ENCODE measurements at regions not wholly inside any gene's neighbourhood (a gene's known extent, or its start where the extent isn't known, plus 50 kb on each side); places are given as distances from the start of the nearest gene placed in this dataset.

GRCh38 chr2:238688193-238689153, 159.4 kb upstream of the TWIST2 start:
- no peak overlapping the region for H3K4me3 ChIP-seq (ENCODE audit: low read depth, low read length)
- DNase-seq (ENCODE audit: low read depth), result no peak
- TF ChIP-seq CTCF (conservative IDR thresholded peaks at IDR 0.05; ENCODE audit: low read depth, low read length), result no peak

GRCh38 chr2:238689331-238689730, 158.6 kb upstream of the TWIST2 start:
- TF ChIP-seq CTCF (conservative IDR thresholded peaks at IDR 0.05; ENCODE audit: low read depth, low read length), result no peak
- H3K4me3 ChIP-seq (ENCODE audit: low read depth, low read length), result no peak overlapping the region
- no peak for DNase-seq (ENCODE audit: low read depth)

GRCh38 chr2:238689871-238690389, 158.0 kb upstream of the TWIST2 start:
- no peak overlapping the region for H3K4me3 ChIP-seq (ENCODE audit: low read depth, low read length)

GRCh38 chr2:238690511-238690910, 157.4 kb upstream of the TWIST2 start:
- no peak overlapping the region for H3K4me3 ChIP-seq (ENCODE audit: low read depth, low read length)
- DNase-seq (ENCODE audit: low read depth), result no peak
- TF ChIP-seq CTCF (conservative IDR thresholded peaks at IDR 0.05; ENCODE audit: low read depth, low read length), result no peak

More at GRCh38 chr2:238689871-238690389, 158.0 kb upstream of the TWIST2 start:
- no peak for DNase-seq (ENCODE audit: low read depth)
- TF ChIP-seq CTCF (conservative IDR thresholded peaks at IDR 0.05; ENCODE audit: low read depth, low read length), result no peak

GRCh38 chr2:238691596-238692491, 156.0 kb upstream of the TWIST2 start:
- no peak for DNase-seq (ENCODE audit: low read depth)
- no peak for TF ChIP-seq CTCF (conservative IDR thresholded peaks at IDR 0.05; ENCODE audit: low read depth, low read length)

GRCh38 chr2:238692562-238692961, 155.3 kb upstream of the TWIST2 start:
- DNase-seq (ENCODE audit: low read depth), result no peak
- no peak overlapping the region for H3K4me3 ChIP-seq (ENCODE audit: low read depth, low read length)
- no peak for TF ChIP-seq CTCF (conservative IDR thresholded peaks at IDR 0.05; ENCODE audit: low read depth, low read length)

More at GRCh38 chr2:238691596-238692491, 156.0 kb upstream of the TWIST2 start:
- no peak overlapping the region for H3K4me3 ChIP-seq (ENCODE audit: low read depth, low read length)
